Aorta (tissue), 5 donors: ENCODE measurements at regions not wholly inside any gene's neighbourhood (a gene's known extent, or its start where the extent isn't known, plus 50 kb on each side); places are given as distances from the start of the nearest gene placed in this dataset.

Experiments used
- ATAC-seq: fragments of 200-7000 bp; cut with Tn5 transposase; one replicate; pipeline ENCODE4 v1.9.1; 2022; ENCODE audit warnings: moderate library complexity; ENCODE audit not compliant: low FRiP score
- DNase-seq, 2 donors: peaks; one replicate each; pipeline ENCODE4 v3.0.0-alpha.2; 2020
- H3K27ac ChIP-seq, 2 donors: one replicate each; pipeline ENCODE4 v1.5.1; 2013; ENCODE audit warnings: low read length in 2 of 2, mild to moderate bottlenecking in 2 of 2, moderate library complexity in 2 of 2, control low read depth in 1 of 2, inconsistent platforms in 1 of 2, low read depth in 1 of 2
- H3K27me3 ChIP-seq, 2 donors: one replicate each; pipeline ENCODE4 v1.6.1; 2013; ENCODE audit warnings: control low read depth in 1 of 2, low read length in 1 of 2, mild to moderate bottlenecking in 1 of 2, moderate library complexity in 1 of 2; ENCODE audit not compliant: insufficient read depth in 2 of 2, control insufficient read depth in 1 of 2
- H3K36me3 ChIP-seq, 2 donors: one replicate each; pipeline ENCODE4 v1.6.1; 2013; ENCODE audit warnings: control low read depth in 1 of 2, low read length in 1 of 2, mild to moderate bottlenecking in 1 of 2; ENCODE audit not compliant: insufficient read depth in 2 of 2, control insufficient read depth in 1 of 2
- H3K4me1 ChIP-seq, 2 donors: one replicate each; pipeline ENCODE4 v1.6.1; 2013; ENCODE audit warnings: low read length in 2 of 2, control low read depth in 1 of 2, mild to moderate bottlenecking in 1 of 2, moderate library complexity in 1 of 2; ENCODE audit not compliant: insufficient read depth in 2 of 2, control insufficient read depth in 1 of 2
- H3K4me3 ChIP-seq, 2 donors: one replicate each; pipeline ENCODE4 v1.5.1; 2013; ENCODE audit warnings: low read length in 2 of 2, control low read depth in 1 of 2, mild to moderate bottlenecking in 1 of 2
- H3K9me3 ChIP-seq: one replicate; pipeline ENCODE4 v1.6.1; 2013; ENCODE audit warnings: mild to moderate bottlenecking, low read length; ENCODE audit not compliant: control insufficient read depth
- WGBS, 2 donors: extraction: QIAGEN DNeasy Blood & Tissue Kit; methylation state at CpG; one replicate each; pipeline ENCODE4 v1.1.7; 2013; 5-methylcytosine and 5-hydroxymethylcytosine counted together
- intact Hi-C, 2 donors: fragments of 100-400 bp; cut with DNase I; formaldehyde crosslinking; loops; one replicate each; pipeline versions ENCODE4 v1.14.2 to v1.15.0; 2022
- donor health status: healthy with polysubstance abuse.
- donor health status: Bipolar disorder and iron deficiency.
- donor health status: DM: no; HTN: no; CAD: no.
- donor health status: DM: no; HTN: no; CAD: no.
- donor health status: DM: yes; HTN: yes; CAD: no.

- no peaks in the 10 kb centered on the region for H3K36me3 ChIP-seq
- no peak overlapping the region for H3K27ac ChIP-seq
- no peaks in the 10 kb centered on the region for H3K9me3 ChIP-seq
- 83% methylated on average over 9 of the region's 9 CpGs for WGBS, 2 donors
- no peak for DNase-seq
- H3K4me3 ChIP-seq: no peak overlapping the region
- intact Hi-C loops: no loop called here
- no peaks in the 10 kb centered on the region for H3K27me3 ChIP-seq
- ATAC-seq: no peak
- H3K4me1 ChIP-seq: no peaks in the 10 kb centered on the region
Measured at GRCh38 chr10:28811639-28812349, 134.5 kb downstream of the BAMBI start.

GRCh38 chr10:28812384-28813372 is 135.4 kb downstream of the BAMBI start:
- Histone ChIP-seq H3K27me3 (no peaks in the 10 kb centered on the region), H3K4me1 (no peaks in the 10 kb centered on the region), H3K4me3 (no peak overlapping the region), H3K36me3 (no peaks in the 10 kb centered on the region), H3K9me3 (no peaks in the 10 kb centered on the region), H3K27ac (no peak overlapping the region)
- no peak for ATAC-seq
- 70 to 83% methylated on average over 11 of the region's 11 CpGs for WGBS, 2 donors
- no peak for DNase-seq
- intact Hi-C loops: no loop called here

GRCh38 chr10:28815681-28816080 is 138.4 kb downstream of the BAMBI start:
- no peaks in the 10 kb centered on the region for H3K27me3 ChIP-seq

GRCh38 chr10:28822719-28823464 is 145.6 kb downstream of the BAMBI start:
- Histone ChIP-seq H3K27ac (no peak overlapping the region), H3K4me3 (no peak overlapping the region)
- 58 to 62% methylated on average over 12 of the region's 12 CpGs for WGBS, 2 donors

More at GRCh38 chr10:28815681-28816080, 138.4 kb downstream of the BAMBI start:
- no peak for ATAC-seq
- WGBS, 2 donors: 98 to 99% methylated on average over 37 of the region's 37 CpGs
- intact Hi-C loops: no loop called here
- H3K36me3 ChIP-seq: no peaks in the 10 kb centered on the region
- no peaks in the 10 kb centered on the region for H3K4me1 ChIP-seq
- no peak overlapping the region for H3K4me3 ChIP-seq
- no peak overlapping the region for H3K27ac ChIP-seq
- DNase-seq: no peak
- no peaks in the 10 kb centered on the region for H3K9me3 ChIP-seq

GRCh38 chr10:28823501-28824075 is 146.3 kb downstream of the BAMBI start:
- DNase-seq (no peak), ATAC-seq (no peak)
- WGBS, 2 donors: 20 to 48% methylated on average over 1 of the region's 1 CpG
- no peak overlapping the region for H3K27ac ChIP-seq
- H3K4me3 ChIP-seq: no peak overlapping the region
- intact Hi-C loops: no loop called here
- no peaks in the 10 kb centered on the region for H3K4me1 ChIP-seq
- H3K27me3 ChIP-seq: no peaks in the 10 kb centered on the region
- no peaks in the 10 kb centered on the region for H3K9me3 ChIP-seq
- H3K36me3 ChIP-seq: no peaks in the 10 kb centered on the region

More at GRCh38 chr10:28822719-28823464, 145.6 kb downstream of the BAMBI start:
- H3K4me1 ChIP-seq: no peaks in the 10 kb centered on the region
- intact Hi-C loops: no loop called here
- H3K27me3 ChIP-seq: no peaks in the 10 kb centered on the region
- DNase-seq: no peak
- no peaks in the 10 kb centered on the region for H3K36me3 ChIP-seq
- H3K9me3 ChIP-seq: no peaks in the 10 kb centered on the region
- ATAC-seq: no peak

GRCh38 chr10:28833313-28833712 is 156.0 kb downstream of the BAMBI start:
- DNase-seq: no peak
- Histone ChIP-seq H3K36me3 (no peaks in the 10 kb centered on the region), H3K27ac (no peak overlapping the region), H3K4me3 (no peak overlapping the region), H3K27me3 (no peaks in the 10 kb centered on the region), H3K4me1 (peaks cover 0 to 2% of the 10 kb centered on the region in 2 donors), H3K9me3 (no peaks in the 10 kb centered on the region)
- intact Hi-C loops: no loop called here
- 44 to 54% methylated on average over 4 of the region's 4 CpGs for WGBS, 2 donors
- ATAC-seq: no peak

GRCh38 chr10:28836435-28836743 is 159.1 kb downstream of the BAMBI start:
- intact Hi-C loops: no loop called here
- ATAC-seq: no peak
- no peak overlapping the region for H3K27ac ChIP-seq
- H3K9me3 ChIP-seq: no peaks in the 10 kb centered on the region
- no peaks in the 10 kb centered on the region for H3K27me3 ChIP-seq
- H3K36me3 ChIP-seq: no peaks in the 10 kb centered on the region
- H3K4me1 ChIP-seq: peaks cover 3 to 5% of the 10 kb centered on the region in 2 donors
- no peak for DNase-seq
- H3K4me3 ChIP-seq: no peak overlapping the region

- H3K9me3 ChIP-seq: no peaks in the 10 kb centered on the region
- no peak for DNase-seq
- H3K27me3 ChIP-seq: no peaks in the 10 kb centered on the region
- H3K4me1 ChIP-seq: peaks cover 5 to 6% of the 10 kb centered on the region in 2 donors
- H3K27ac ChIP-seq: no peak overlapping the region
- ATAC-seq: no peak
- no peak overlapping the region for H3K4me3 ChIP-seq
- 68% methylated on average over 3 of the region's 3 CpGs for WGBS, 2 donors
- intact Hi-C loops: no loop called here
- no peaks in the 10 kb centered on the region for H3K36me3 ChIP-seq
Measured at GRCh38 chr10:28837613-28838390, 160.5 kb downstream of the BAMBI start.
